ENCODE measurements at regions not wholly inside any gene's neighbourhood (a gene's known extent, or its start where the extent isn't known, plus 50 kb on each side); places are given as distances from the start of the nearest gene placed in this dataset.

GRCh38 chr12:124441443-124442194 is 125.8 kb downstream of the NCOR2 start:
- no peak for DNase-seq

- no peak for DNase-seq
Observed at GRCh38 chr12:124440841-124441381, 126.5 kb downstream of the NCOR2 start.

GRCh38 chr12:124440031-124440626 is 127.3 kb downstream of the NCOR2 start:
- DNase-seq: no peak

GRCh38 chr12:124438437-124439056 is 128.9 kb downstream of the NCOR2 start:
- no peak for DNase-seq

GRCh38 chr12:124437617-124438436 is 129.6 kb downstream of the NCOR2 start:
- no peak for DNase-seq

GRCh38 chr12:124437121-124437520 is 130.3 kb downstream of the NCOR2 start:
- DNase-seq: no peak

- DNase-seq: no peak
Observed at GRCh38 chr12:124436366-124436765, 131.0 kb downstream of the NCOR2 start.

- DNase-seq: no peak
Observed at GRCh38 chr12:124435806-124436345, 131.5 kb downstream of the NCOR2 start.

GRCh38 chr12:124434951-124435805 is 132.2 kb downstream of the NCOR2 start:
- no peak for DNase-seq

GRCh38 chr12:124434354-124434753 is 133.1 kb downstream of the NCOR2 start:
- DNase-seq: no peak

GRCh38 chr12:124433879-124434278 is 133.5 kb downstream of the NCOR2 start:
- no peak for DNase-seq

GRCh38 chr12:124433147-124433874 is 134.1 kb downstream of the NCOR2 start:
- DNase-seq: no peak

GRCh38 chr12:124432376-124432775 is 135.0 kb downstream of the NCOR2 start:
- DNase-seq: no peak

GRCh38 chr12:124431971-124432370 is 135.4 kb downstream of the NCOR2 start:
- DNase-seq: no peak

- DNase-seq: no peak
Observed at GRCh38 chr12:124430491-124430890, 135.6 kb downstream of the RFLNA start.

- no peak for DNase-seq
Observed at GRCh38 chr12:124429535-124429934, 134.6 kb downstream of the RFLNA start.

GRCh38 chr12:124428792-124429281 is 133.9 kb downstream of the RFLNA start:
- DNase-seq: no peak

GRCh38 chr12:124428136-124428791 is 133.4 kb downstream of the RFLNA start:
- no peak for DNase-seq

- no peak for DNase-seq
Observed at GRCh38 chr12:124426594-124427555, 132.0 kb downstream of the RFLNA start.
